Panc1 (cell line): ENCODE measurements at regions not wholly inside any gene's neighbourhood (a gene's known extent, or its start where the extent isn't known, plus 50 kb on each side); places are given as distances from the start of the nearest gene placed in this dataset.

Source experiments
- ATAC-seq: fragments of 200-7000 bp; cut with Tn5 transposase; 2 replicates; pipeline ENCODE4 v1.9.1; 2020; ENCODE audit warnings: mild to moderate bottlenecking, moderate library complexity
- BruUV-seq: library from RNA; stranded (reverse); fragments of 400-500 nt; replicated peaks from 2 replicates; lab custom pipeline; 2021; lab: Mats Ljungman, UMichigan
- CTCF ChIA-PET: fragments of 300-600 bp; sonication (Branson Sonifier 250); formaldehyde crosslinking; loops from one replicate; lab custom pipeline; 2022; ENCODE audit warnings: antibody characterized with exemption; lab: Charles Lee
- POLR2A ChIA-PET: fragments of 300-600 bp; sonication (Branson Sonifier 250); formaldehyde crosslinking; loops from one replicate; lab custom pipeline; 2022; ENCODE audit warnings: antibody characterized with exemption; lab: Charles Lee
- DNase-seq: peaks from one replicate; pipeline ENCODE4 v3.0.0-alpha.2; 2010; ENCODE audit warnings: low read depth, low spot score
- H3K27ac ChIP-seq: 2 replicates; pipeline ENCODE4 v1.5.1; 2011; ENCODE audit warnings: mild to moderate bottlenecking, low read length, inconsistent platforms
- H3K27me3 ChIP-seq: fragments of 200-500 bp; sonication (Bioruptor generic); 2 replicates; pipeline ENCODE4 v1.6.0; 2014; ENCODE audit warnings: low read length, inconsistent platforms; ENCODE audit not compliant: control insufficient read depth, insufficient read depth
- H3K36me3 ChIP-seq: fragments of 200-500 bp; sonication (Bioruptor generic); 2 replicates; pipeline ENCODE4 v1.5.1; 2014; ENCODE audit warnings: inconsistent platforms, mild to moderate bottlenecking, low read length, moderate library complexity; ENCODE audit not compliant: control insufficient read depth, insufficient read depth
- H3K4me1 ChIP-seq: 2 replicates; pipeline ENCODE4 v1.5.1; 2011; ENCODE audit warnings: inconsistent platforms, mild to moderate bottlenecking, low read length, moderate library complexity; ENCODE audit not compliant: control insufficient read depth, insufficient read depth
- H3K4me3 ChIP-seq, 2 experiments: 2 replicates each; pipeline ENCODE4 v1.5.1; 2011 to 2012; ENCODE audit warnings: low read depth in 2 of 2, low read length in 2 of 2, mild to moderate bottlenecking in 2 of 2, inconsistent platforms in 1 of 2, moderate library complexity in 1 of 2
- H3K9me3 ChIP-seq: fragments of 200-500 bp; sonication (Bioruptor generic); 2 replicates; pipeline ENCODE4 v1.5.1; 2014; ENCODE audit warnings: low read depth, mild to moderate bottlenecking, inconsistent platforms, low read length, moderate library complexity; ENCODE audit not compliant: control insufficient read depth, insufficient read depth
- POLR2AphosphoS5 ChIP-seq: IDR thresholded peaks from 2 replicates; pipeline ENCODE4 v1.6.1; 2012; ENCODE audit warnings: mild to moderate bottlenecking, low read depth, low read length, moderate library complexity
- SIN3A ChIP-seq: IDR thresholded peaks from 2 replicates; pipeline ENCODE4 v1.6.1; 2012; ENCODE audit warnings: low read depth, mild to moderate bottlenecking, low read length, moderate library complexity, borderline replicate concordance; ENCODE audit not compliant: insufficient read depth
- TCF7L2 ChIP-seq: IDR thresholded peaks from 2 replicates; pipeline ENCODE4 v1.6.1; 2011; ENCODE audit warnings: mild to moderate bottlenecking, low read depth, low read length, inconsistent platforms
- in situ Hi-C: cut with HindIII; loops from 2 replicates; pipeline ENCODE4 v1.10.0; 2016; ENCODE audit warnings: low sequenced_read_pairs, low pct_unique_long_range_greater_than_20kb
- intact Hi-C: fragments of 100-400 bp; cut with micrococcal nuclease; formaldehyde crosslinking; loops from one replicate; pipeline ENCODE4 v1.10.0; 2022; ENCODE audit not compliant: unreplicated experiment
- TF ChIP-seq, protein P1 (sequence below): fragments of 450-650 bp; IDR thresholded peaks from 2 replicates; pipeline ENCODE4 v1.5.1; 2017; ENCODE audit warnings: mild to moderate bottlenecking
- TF ChIP-seq, protein P2 (sequence below), 2 experiments: IDR thresholded peaks; 2 replicates each; pipeline ENCODE4 v1.6.1; 2011 to 2012; ENCODE audit warnings: low read depth in 2 of 2, control low read depth in 1 of 2, low read length in 1 of 2, mild to moderate bottlenecking in 1 of 2, moderate library complexity in 1 of 2; ENCODE audit not compliant: insufficient read depth in 1 of 2

GRCh38 chr18:6621437-6621836 lies 108.1 kb upstream of the ARHGAP28 start:
- ChIA-PET POLR2A (no interaction called here), CTCF (no interaction called here)
- TF ChIP-seq TCF7L2 (no peak), SIN3A (no peak), POLR2AphosphoS5 (no peak)
- TF ChIP-seq, protein P1, sequence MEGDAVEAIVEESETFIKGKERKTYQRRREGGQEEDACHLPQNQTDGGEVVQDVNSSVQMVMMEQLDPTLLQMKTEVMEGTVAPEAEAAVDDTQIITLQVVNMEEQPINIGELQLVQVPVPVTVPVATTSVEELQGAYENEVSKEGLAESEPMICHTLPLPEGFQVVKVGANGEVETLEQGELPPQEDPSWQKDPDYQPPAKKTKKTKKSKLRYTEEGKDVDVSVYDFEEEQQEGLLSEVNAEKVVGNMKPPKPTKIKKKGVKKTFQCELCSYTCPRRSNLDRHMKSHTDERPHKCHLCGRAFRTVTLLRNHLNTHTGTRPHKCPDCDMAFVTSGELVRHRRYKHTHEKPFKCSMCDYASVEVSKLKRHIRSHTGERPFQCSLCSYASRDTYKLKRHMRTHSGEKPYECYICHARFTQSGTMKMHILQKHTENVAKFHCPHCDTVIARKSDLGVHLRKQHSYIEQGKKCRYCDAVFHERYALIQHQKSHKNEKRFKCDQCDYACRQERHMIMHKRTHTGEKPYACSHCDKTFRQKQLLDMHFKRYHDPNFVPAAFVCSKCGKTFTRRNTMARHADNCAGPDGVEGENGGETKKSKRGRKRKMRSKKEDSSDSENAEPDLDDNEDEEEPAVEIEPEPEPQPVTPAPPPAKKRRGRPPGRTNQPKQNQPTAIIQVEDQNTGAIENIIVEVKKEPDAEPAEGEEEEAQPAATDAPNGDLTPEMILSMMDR = no peak
- TF ChIP-seq, protein P2, sequence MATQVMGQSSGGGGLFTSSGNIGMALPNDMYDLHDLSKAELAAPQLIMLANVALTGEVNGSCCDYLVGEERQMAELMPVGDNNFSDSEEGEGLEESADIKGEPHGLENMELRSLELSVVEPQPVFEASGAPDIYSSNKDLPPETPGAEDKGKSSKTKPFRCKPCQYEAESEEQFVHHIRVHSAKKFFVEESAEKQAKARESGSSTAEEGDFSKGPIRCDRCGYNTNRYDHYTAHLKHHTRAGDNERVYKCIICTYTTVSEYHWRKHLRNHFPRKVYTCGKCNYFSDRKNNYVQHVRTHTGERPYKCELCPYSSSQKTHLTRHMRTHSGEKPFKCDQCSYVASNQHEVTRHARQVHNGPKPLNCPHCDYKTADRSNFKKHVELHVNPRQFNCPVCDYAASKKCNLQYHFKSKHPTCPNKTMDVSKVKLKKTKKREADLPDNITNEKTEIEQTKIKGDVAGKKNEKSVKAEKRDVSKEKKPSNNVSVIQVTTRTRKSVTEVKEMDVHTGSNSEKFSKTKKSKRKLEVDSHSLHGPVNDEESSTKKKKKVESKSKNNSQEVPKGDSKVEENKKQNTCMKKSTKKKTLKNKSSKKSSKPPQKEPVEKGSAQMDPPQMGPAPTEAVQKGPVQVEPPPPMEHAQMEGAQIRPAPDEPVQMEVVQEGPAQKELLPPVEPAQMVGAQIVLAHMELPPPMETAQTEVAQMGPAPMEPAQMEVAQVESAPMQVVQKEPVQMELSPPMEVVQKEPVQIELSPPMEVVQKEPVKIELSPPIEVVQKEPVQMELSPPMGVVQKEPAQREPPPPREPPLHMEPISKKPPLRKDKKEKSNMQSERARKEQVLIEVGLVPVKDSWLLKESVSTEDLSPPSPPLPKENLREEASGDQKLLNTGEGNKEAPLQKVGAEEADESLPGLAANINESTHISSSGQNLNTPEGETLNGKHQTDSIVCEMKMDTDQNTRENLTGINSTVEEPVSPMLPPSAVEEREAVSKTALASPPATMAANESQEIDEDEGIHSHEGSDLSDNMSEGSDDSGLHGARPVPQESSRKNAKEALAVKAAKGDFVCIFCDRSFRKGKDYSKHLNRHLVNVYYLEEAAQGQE (IDR thresholded peaks at IDR 0.05; ENCODE audit: insufficient read depth in 1 of 2, low read depth in 2 of 2, low read length in 1 of 2) = no peak
- intact Hi-C loops (no loop called here), in situ Hi-C loops (no loop called here)
- H3K27me3 ChIP-seq = no peaks in the 10 kb centered on the region
- H3K27ac ChIP-seq = no peak overlapping the region
- ATAC-seq = no peak
- no peaks in the 10 kb centered on the region for H3K4me1 ChIP-seq
- no peaks in the 10 kb centered on the region for H3K36me3 ChIP-seq
- DNase-seq = no peak
- no peak overlapping the region for H3K4me3 ChIP-seq
- H3K9me3 ChIP-seq = no peaks in the 10 kb centered on the region
- BruUV-seq = no TSS peak

DNA sequence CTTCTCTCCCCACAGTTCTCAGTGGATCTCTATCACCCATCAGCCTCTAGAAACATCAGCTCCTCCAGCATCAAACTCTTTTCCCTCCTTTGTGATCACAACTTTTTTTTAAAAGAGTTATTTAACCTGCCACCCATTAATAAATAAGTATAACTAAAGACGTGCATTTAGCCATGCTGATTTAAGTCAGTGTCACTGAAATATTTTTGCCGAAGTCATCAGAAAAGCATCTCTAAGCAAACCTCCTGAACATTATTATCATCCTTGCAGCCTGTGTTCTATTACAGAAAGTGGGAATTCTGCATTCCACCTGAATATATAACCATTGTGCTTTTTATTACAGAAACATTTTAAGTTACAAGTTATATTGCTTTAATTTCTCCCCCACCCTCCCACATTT lies 106.2 kb upstream of the ARHGAP28 start:
- intact Hi-C loops (no loop called here), in situ Hi-C loops (no loop called here)
- TF ChIP-seq, protein P1 = no peak
- no peak for TF ChIP-seq TCF7L2
- no peak for TF ChIP-seq POLR2AphosphoS5
- TF ChIP-seq, protein P2 (IDR thresholded peaks at IDR 0.05; ENCODE audit: insufficient read depth in 1 of 2, low read depth in 2 of 2, low read length in 1 of 2) = no peak
- TF ChIP-seq SIN3A = no peak
- no peaks in the 10 kb centered on the region for H3K4me1 ChIP-seq
- H3K27me3 ChIP-seq = no peaks in the 10 kb centered on the region
- BruUV-seq = no TSS peak
- ChIA-PET POLR2A (no interaction called here), CTCF (no interaction called here)
- H3K36me3 ChIP-seq = no peaks in the 10 kb centered on the region
- H3K9me3 ChIP-seq = no peaks in the 10 kb centered on the region
- no peak overlapping the region for H3K4me3 ChIP-seq
- DNase-seq = no peak
- no peak overlapping the region for H3K27ac ChIP-seq
- no peak for ATAC-seq
